ENCODE measurements at regions not wholly inside any gene's neighbourhood (a gene's known extent, or its start where the extent isn't known, plus 50 kb on each side); places are given as distances from the start of the nearest gene placed in this dataset.

GRCh38 chr13:24006520-24007248, 109.4 kb upstream of the C1QTNF9B start:
- DNase-seq (ENCODE audit: low spot score in 2 of 2): no peak
- no peak overlapping the region for H3K4me3 ChIP-seq (ENCODE audit: low read depth, poor library complexity, severe bottlenecking)
- TF ChIP-seq POLR2A (IDR thresholded peaks at IDR 0.05) (no peak), CTCF (IDR thresholded peaks at IDR 0.05) (no peak)
- WGBS, 2 donors: 88 to 94% methylated on average over 17 of the region's 17 CpGs
- intact Hi-C loops (cut with DNase I; ENCODE audit: low total_unique reads): no loop called here

- H3K4me3 ChIP-seq (ENCODE audit: low read depth, poor library complexity, severe bottlenecking): no peak overlapping the region
- intact Hi-C loops (cut with DNase I; ENCODE audit: low total_unique reads): no loop called here
- WGBS, 2 donors: 92 to 93% methylated on average over 9 of the region's 9 CpGs
- no peak for DNase-seq (ENCODE audit: low spot score in 2 of 2)
- TF ChIP-seq CTCF (IDR thresholded peaks at IDR 0.05) (no peak), POLR2A (IDR thresholded peaks at IDR 0.05) (no peak)
These were observed 110.8 kb upstream of the C1QTNF9B start for GRCh38 chr13:24007979-24008620.

GRCh38 chr13:24008679-24009078, 111.4 kb upstream of the C1QTNF9B start:
- 95 to 96% methylated on average over 3 of the region's 3 CpGs for WGBS, 2 donors

GRCh38 chr13:24011266-24011665, 114.0 kb upstream of the C1QTNF9B start:
- WGBS, 2 donors: 88 to 93% methylated on average over 6 to 7 of the region's 7 CpGs
- no peak for TF ChIP-seq POLR2A (IDR thresholded peaks at IDR 0.05)
- no peak for TF ChIP-seq CTCF (IDR thresholded peaks at IDR 0.05)
- no peak overlapping the region for H3K4me3 ChIP-seq (ENCODE audit: low read depth, poor library complexity, severe bottlenecking)
- intact Hi-C loops (cut with DNase I; ENCODE audit: low total_unique reads): no loop called here
- DNase-seq (ENCODE audit: low spot score in 2 of 2): no peak

More at GRCh38 chr13:24008679-24009078, 111.4 kb upstream of the C1QTNF9B start:
- TF ChIP-seq POLR2A (IDR thresholded peaks at IDR 0.05): no peak
- TF ChIP-seq CTCF (IDR thresholded peaks at IDR 0.05): no peak
- intact Hi-C loops (cut with DNase I; ENCODE audit: low total_unique reads): no loop called here
- no peak for DNase-seq (ENCODE audit: low spot score in 2 of 2)
- no peak overlapping the region for H3K4me3 ChIP-seq (ENCODE audit: low read depth, poor library complexity, severe bottlenecking)

- 75 to 78% methylated on average over 10 of the region's 10 CpGs for WGBS, 2 donors
- no peak for TF ChIP-seq POLR2A (IDR thresholded peaks at IDR 0.05)
- no peak for TF ChIP-seq CTCF (IDR thresholded peaks at IDR 0.05)
- intact Hi-C loops (cut with DNase I; ENCODE audit: low total_unique reads): no loop called here
These were observed 115.3 kb upstream of the C1QTNF9B start for GRCh38 chr13:24012648-24013047.

More at GRCh38 chr13:24012648-24013047, 115.3 kb upstream of the C1QTNF9B start:
- H3K4me3 ChIP-seq (ENCODE audit: low read depth, poor library complexity, severe bottlenecking): no peak overlapping the region
- DNase-seq (ENCODE audit: low spot score in 2 of 2): no peak
